ENCODE measurements at regions not wholly inside any gene's neighbourhood (a gene's known extent, or its start where the extent isn't known, plus 50 kb on each side); places are given as distances from the start of the nearest gene placed in this dataset.

- DNase-seq (ENCODE audit: low read depth), result no peak
Observed at GRCh38 chr5:138665261-138665660, 88.0 kb upstream of the CTNNA1 start.

- no peak for DNase-seq (ENCODE audit: low read depth)
Observed at GRCh38 chr5:138664276-138664943, 88.8 kb upstream of the CTNNA1 start.

- DNase-seq (ENCODE audit: low read depth), result no peak
Observed at GRCh38 chr5:138663561-138663960, 88.4 kb upstream of the HSPA9 start.

GRCh38 chr5:138663009-138663408 lies 87.8 kb upstream of the HSPA9 start:
- DNase-seq (ENCODE audit: low read depth), result no peak

GRCh38 chr5:138662599-138662998 lies 87.4 kb upstream of the HSPA9 start:
- no peak for DNase-seq (ENCODE audit: low read depth)

- DNase-seq (ENCODE audit: low read depth), result no peak
Observed at GRCh38 chr5:138661991-138662434, 86.8 kb upstream of the HSPA9 start.

- DNase-seq (ENCODE audit: low read depth), result no peak
Observed at GRCh38 chr5:138661291-138661960, 86.2 kb upstream of the HSPA9 start.

- DNase-seq (ENCODE audit: low read depth), result no peak
Observed at GRCh38 chr5:138660051-138660572, 84.9 kb upstream of the HSPA9 start.

- no peak for DNase-seq (ENCODE audit: low read depth)
Observed at GRCh38 chr5:138659561-138659960, 84.4 kb upstream of the HSPA9 start.

- no peak for DNase-seq (ENCODE audit: low read depth)
Observed at GRCh38 chr5:138659121-138659520, 83.9 kb upstream of the HSPA9 start.

GRCh38 chr5:138658676-138659075 lies 83.5 kb upstream of the HSPA9 start:
- no peak for DNase-seq (ENCODE audit: low read depth)

GRCh38 chr5:138657360-138657759 lies 82.2 kb upstream of the HSPA9 start:
- DNase-seq (ENCODE audit: low read depth), result no peak

- no peak for DNase-seq (ENCODE audit: low read depth)
Observed at GRCh38 chr5:138656916-138657315, 81.7 kb upstream of the HSPA9 start.

GRCh38 chr5:138655530-138656190 lies 80.5 kb upstream of the HSPA9 start:
- no peak for DNase-seq (ENCODE audit: low read depth)

- peak; percentile 28 for DNase-seq (ENCODE audit: low read depth)
Observed at GRCh38 chr5:138654281-138654867, 79.2 kb upstream of the HSPA9 start.

- DNase-seq (ENCODE audit: low read depth), result no peak
Observed at GRCh38 chr5:138653502-138653901, 78.3 kb upstream of the HSPA9 start.

GRCh38 chr5:138651767-138652117 lies 76.5 kb upstream of the HSPA9 start:
- DNase-seq (ENCODE audit: low read depth), result no peak

- DNase-seq (ENCODE audit: low read depth), result no peak
Observed at GRCh38 chr5:138651058-138651766, 76.0 kb upstream of the HSPA9 start.

- no peak for DNase-seq (ENCODE audit: low read depth)
Observed at GRCh38 chr5:138650196-138650595, 75.0 kb upstream of the HSPA9 start.

- no peak for DNase-seq (ENCODE audit: low read depth)
Observed at GRCh38 chr5:138649775-138650174, 74.6 kb upstream of the HSPA9 start.

- DNase-seq (ENCODE audit: low read depth), result no peak
Observed at GRCh38 chr5:138649316-138649720, 74.1 kb upstream of the HSPA9 start.

- DNase-seq (ENCODE audit: low read depth), result no peak
Observed at GRCh38 chr5:138648841-138649240, 73.6 kb upstream of the HSPA9 start.

All from stimulated activated CD8-positive, alpha-beta memory T cell treated with anti-CD3 and anti-CD28 coated beads, Interleukin-15, amount 100 ng/mL, for 24 hours (primary cell).